HEK293 (cell line): ENCODE measurements at regions not wholly inside any gene's neighbourhood (a gene's known extent, or its start where the extent isn't known, plus 50 kb on each side); places are given as distances from the start of the nearest gene placed in this dataset.
"Not testable (repeated sequence)": the region's sequence is repeated elsewhere in the genome, so short reads cannot be mapped to it uniquely, and the experiment has no call there.

Source experiments
- CTCF ChIP-seq: fragments of 450-650 bp; formaldehyde crosslinking; IDR thresholded peaks from 2 replicates; pipeline ENCODE4 v1.5.1; 2016; ENCODE audit warnings: missing biosample characterization, missing genetic modification characterization
- MYNN ChIP-seq: fragments of 450-650 bp; formaldehyde crosslinking; IDR thresholded peaks from 2 replicates; pipeline ENCODE4 v1.5.1; 2016; ENCODE audit warnings: missing biosample characterization, missing genetic modification characterization, borderline replicate concordance
- ZBTB7A ChIP-seq: fragments of 450-650 bp; formaldehyde crosslinking; IDR thresholded peaks from 2 replicates; pipeline ENCODE4 v1.5.1; 2016; ENCODE audit warnings: low read depth, missing biosample characterization, missing genetic modification characterization
- ZNF221 ChIP-seq: fragments of 450-650 bp; formaldehyde crosslinking; IDR thresholded peaks from 2 replicates; pipeline ENCODE4 v1.5.1; 2017; ENCODE audit warnings: missing biosample characterization, missing genetic modification characterization, borderline replicate concordance
- ZNF274 ChIP-seq, 2 experiments: fragments of 200-500 bp in 1 of 2; fragments of 450-650 bp in 1 of 2; sonication (Bioruptor generic) in 1 of 2; formaldehyde crosslinking in 1 of 2; IDR thresholded peaks; 2 replicates each; pipeline versions ENCODE4 v1.5.1 to v1.6.1; 2014 to 2016; ENCODE audit warnings: borderline replicate concordance in 1 of 2, inconsistent platforms in 1 of 2, low read length in 1 of 2, missing biosample characterization in 1 of 2, missing genetic modification characterization in 1 of 2
- ZNF350 ChIP-seq: fragments of 450-650 bp; formaldehyde crosslinking; IDR thresholded peaks from 2 replicates; pipeline ENCODE4 v1.5.0; 2017; ENCODE audit warnings: missing biosample characterization, mild to moderate bottlenecking, missing genetic modification characterization
- ZNF416 ChIP-seq: fragments of 450-650 bp; formaldehyde crosslinking; IDR thresholded peaks from 2 replicates; pipeline ENCODE4 v1.5.1; 2016; ENCODE audit warnings: missing biosample characterization, missing genetic modification characterization
- ZNF518A ChIP-seq: fragments of 450-650 bp; formaldehyde crosslinking; conservative IDR thresholded peaks from 2 replicates; pipeline ENCODE4 v1.5.1; 2016; ENCODE audit warnings: low read depth, missing biosample characterization, missing genetic modification characterization
- ZNF580 ChIP-seq: fragments of 450-650 bp; formaldehyde crosslinking; IDR thresholded peaks from 2 replicates; pipeline ENCODE4 v1.5.1; 2016; ENCODE audit warnings: missing biosample characterization, missing genetic modification characterization
- ZNF704 ChIP-seq: fragments of 450-650 bp; formaldehyde crosslinking; IDR thresholded peaks from 2 replicates; pipeline ENCODE4 v1.5.1; 2016; ENCODE audit warnings: missing biosample characterization, missing genetic modification characterization
- ZNF747 ChIP-seq: fragments of 450-650 bp; formaldehyde crosslinking; IDR thresholded peaks from 2 replicates; pipeline ENCODE4 v1.5.1; 2016; ENCODE audit warnings: missing biosample characterization, missing genetic modification characterization

- not testable (repeated sequence) for TF ChIP-seq CTCF (tag by site-specific recombination); ZNF416 (tag by site-specific recombination); MYNN (tag by site-specific recombination); ZNF350; ZNF518A (tag by site-specific recombination); ZNF747 (tag by site-specific recombination); ZNF274 (IDR thresholded peaks at IDR 0.05; ENCODE audit: low read length); ZNF274 (tag by site-specific recombination; IDR thresholded peaks at IDR 0.05; ENCODE audit: borderline replicate concordance); ZNF580; ZNF704 (tag by site-specific recombination); ZNF221; ZBTB7A (tag by site-specific recombination)
Observed at GRCh38 chr2:111292232-111292968, 171.7 kb downstream of the BCL2L11 start.
